Hematopoietic multipotent progenitor cell treated with erythropoietin and hydrocortisone succinate and interleukin-3 and kit ligand, for 15 days (in vitro differentiated cells): ENCODE measurements at regions not wholly inside any gene's neighbourhood (a gene's known extent, or its start where the extent isn't known, plus 50 kb on each side); places are given as distances from the start of the nearest gene placed in this dataset.
A peak's percentile ranks its signal among the peaks of the same experiment; 100 is the strongest.
"Not testable (repeated sequence)": the region's sequence is repeated elsewhere in the genome, so short reads cannot be mapped to it uniquely, and the experiment has no call there.

ENCODE experiments used
- DNase-seq: peaks from one replicate; pipeline ENCODE4 v3.0.0-alpha.2; 2015; ENCODE audit warnings: low spot score

GRCh38 chrY:13756615-13757014 lies 52.9 kb downstream of the TMSB4Y start:
- DNase-seq: no peak

DNA sequence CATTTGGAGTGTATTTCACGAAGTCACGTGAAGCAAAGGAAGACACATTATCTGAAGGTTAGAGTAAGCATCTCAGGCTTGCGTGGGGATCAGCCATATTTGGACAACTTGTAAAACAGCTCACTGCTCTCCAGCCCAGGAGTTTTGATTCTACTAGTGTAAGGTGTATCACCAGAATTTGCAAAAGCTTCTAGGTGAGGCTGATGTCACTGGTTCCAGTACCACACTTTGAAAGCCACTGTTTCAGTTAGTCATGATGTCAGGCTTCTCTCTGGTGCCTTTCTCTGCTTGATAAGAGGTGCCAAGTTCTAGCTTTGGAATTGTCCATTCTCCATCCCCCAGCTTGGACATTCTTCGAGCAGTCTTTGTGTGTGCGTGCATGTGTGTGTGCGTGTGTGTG lies 62.3 kb downstream of the TMSB4Y start:
- no peak for DNase-seq

GRCh38 chrY:13790108-13790793 lies 86.6 kb downstream of the TMSB4Y start:
- no peak for DNase-seq

DNA sequence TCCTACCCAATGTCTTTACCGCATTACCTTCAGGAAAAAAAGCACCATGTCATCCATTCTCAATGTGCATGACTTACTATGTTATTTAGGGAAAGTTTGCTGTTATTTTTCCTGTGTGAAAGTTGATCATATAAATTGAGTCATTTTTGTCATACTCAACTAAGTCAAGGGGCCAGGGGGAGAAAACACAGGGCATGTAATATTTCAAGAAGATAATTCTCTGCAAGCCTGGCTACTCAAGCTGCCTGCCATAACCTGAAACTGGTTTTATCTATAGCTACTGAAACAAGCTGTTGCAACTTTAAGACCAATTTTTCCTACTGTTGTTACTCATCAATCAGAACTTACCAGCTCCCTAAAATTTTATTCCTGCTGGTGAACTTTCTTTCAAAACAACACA lies 91.4 kb downstream of the TMSB4Y start:
- DNase-seq: no peak

DNA sequence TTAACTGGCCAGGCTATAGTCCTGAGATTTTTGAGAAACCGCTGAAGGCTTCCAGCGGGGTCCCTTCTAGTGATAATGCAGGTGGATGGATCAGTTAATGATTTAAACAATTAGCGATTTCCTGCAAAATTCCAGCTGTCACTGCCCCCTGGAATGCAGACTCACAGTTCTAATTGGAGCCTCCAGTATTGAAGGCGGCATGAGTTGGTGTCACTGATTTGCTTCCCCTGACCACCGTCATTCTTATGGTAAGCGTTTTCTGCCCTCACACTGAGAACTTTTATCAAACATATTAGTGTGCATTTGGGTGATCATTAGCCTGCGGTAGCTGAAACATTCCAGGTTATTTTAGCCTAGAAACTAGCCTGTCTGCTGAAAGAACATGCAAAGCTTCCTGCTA lies 99.1 kb downstream of the TMSB4Y start:
- DNase-seq: no peak

GRCh38 chrY:13803424-13803823 lies 99.7 kb downstream of the TMSB4Y start:
- no peak for DNase-seq

GRCh38 chrY:13804124-13805056 lies 100.7 kb downstream of the TMSB4Y start:
- DNase-seq: no peak

DNA sequence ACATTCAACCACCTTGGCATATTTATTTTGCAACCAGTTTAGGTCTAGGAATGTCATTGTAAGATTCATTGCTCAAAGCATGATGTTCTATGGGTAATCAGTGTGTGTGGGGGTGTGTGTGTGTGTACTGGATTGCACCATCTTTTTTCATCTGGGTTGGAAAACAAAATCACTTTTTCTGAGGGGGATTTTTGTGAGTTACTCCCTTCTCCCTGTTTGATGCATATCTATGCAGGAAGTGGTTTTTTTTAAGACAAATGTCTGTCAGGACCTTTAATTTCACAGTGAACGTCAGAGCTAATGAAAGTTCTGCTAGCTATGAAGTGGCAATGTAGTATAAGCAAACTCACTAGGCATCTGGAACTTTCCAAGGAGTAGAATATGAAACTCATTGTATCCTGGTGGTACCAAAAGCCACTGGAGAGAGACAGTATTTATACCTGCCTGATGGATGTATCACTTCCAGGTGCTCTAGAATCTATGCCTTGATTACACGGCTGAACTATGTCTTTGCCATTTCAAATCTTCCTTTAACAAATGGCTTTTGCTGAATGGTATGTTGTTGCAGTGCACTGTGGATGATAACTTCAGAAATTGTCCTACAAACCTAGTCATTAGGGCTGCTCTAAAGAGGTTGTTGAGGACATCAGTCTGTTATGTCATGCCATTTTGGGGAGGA lies 101.5 kb downstream of the TMSB4Y start:
- DNase-seq: no peak

DNA sequence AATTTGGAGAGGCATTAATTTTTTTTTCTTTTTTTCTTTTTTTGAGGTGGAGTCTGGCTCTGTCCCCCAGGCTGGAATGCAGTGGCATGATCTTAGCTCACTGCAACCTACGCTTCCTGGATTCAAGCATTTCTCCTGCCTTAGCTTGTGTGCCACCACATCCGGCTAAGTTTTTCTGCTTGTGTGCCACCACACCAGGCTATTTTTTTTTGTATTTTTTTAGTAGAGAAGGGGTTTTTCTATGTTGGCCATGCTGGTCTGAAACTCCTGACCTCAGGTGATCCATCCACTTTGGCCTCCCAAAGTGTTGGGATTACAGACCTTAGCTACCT lies 102.0 kb downstream of the TMSB4Y start:
- no peak for DNase-seq

DNA sequence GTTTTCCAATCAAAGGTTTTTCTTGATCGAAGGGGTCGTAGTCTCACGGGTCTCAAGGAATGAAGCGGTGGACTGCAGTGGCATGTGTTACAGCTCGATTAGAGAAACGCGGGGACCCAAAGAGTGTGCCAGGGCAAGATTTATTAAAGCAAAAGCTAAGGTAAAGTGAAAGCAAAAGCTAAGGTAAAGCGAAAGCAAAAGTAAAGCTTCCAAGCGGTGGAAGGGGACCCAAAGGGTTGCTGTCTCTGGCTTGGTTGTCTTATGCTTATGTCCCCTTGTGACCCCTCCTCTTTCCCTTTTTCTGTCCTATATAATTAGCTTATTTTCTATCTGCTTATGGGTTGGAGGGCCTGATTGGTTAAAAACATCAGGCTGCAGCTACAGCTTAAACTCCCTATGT lies 126.4 kb downstream of the TMSB4Y start:
- no peak for DNase-seq

DNA sequence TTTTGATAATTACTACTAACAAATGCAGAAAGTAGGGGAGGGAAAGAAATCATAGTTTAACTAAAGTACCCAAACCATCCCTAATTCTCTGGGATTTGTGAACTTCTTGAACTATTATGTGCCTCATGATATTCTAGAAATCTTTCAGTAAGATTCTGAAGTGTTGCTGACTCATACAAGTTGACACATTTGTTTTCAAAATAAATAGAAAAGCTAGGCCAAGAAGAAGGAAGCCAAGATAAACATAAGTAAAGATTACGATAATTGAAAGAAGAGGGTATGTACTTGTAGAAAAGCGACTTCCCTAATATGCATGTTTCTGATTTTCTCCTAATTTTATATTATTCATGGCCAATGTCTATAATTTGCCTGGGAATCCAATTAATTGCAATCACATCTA lies 140.7 kb downstream of the TMSB4Y start:
- no peak for DNase-seq

- no peak for DNase-seq
Observed at GRCh38 chrY:13845276-13845675, 141.0 kb downstream of the VCY start.

DNA sequence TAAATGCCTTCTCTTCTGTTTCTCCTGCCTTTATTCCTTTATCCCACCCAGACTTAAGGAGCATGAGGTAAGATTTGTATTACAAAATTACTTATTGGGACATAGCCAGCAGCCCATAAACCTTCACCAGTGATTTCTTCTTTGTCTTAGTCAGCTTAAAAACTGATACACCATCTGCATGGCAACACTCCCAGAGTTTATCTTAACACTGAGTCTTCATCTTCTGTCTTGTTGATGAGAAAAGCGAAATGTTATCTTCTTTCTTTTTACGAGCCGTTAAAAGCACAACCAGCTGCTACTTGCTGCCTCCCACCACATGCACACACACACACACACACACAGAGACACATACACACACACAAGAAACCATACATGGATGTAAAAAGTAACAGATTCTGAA lies 116.7 kb downstream of the VCY start:
- no peak for DNase-seq

DNA sequence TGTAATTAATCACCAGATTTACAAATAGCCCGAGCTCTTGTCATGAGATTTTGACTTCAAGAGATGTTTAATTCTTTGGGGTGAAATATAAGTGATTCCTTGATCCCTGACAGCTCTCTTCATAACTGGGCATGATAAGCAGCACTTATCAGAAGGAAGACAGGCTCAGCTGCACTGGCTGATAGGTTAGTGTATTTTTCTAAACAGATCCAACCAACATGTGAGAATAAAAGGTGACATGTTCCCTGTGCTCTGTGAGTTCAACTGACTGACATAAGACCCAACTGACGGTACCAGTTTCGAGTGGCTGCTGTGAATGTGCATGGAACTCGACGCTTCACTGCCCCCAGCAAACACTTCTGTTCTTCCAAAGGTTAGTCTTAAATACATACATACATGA lies 114.8 kb downstream of the VCY start:
- peak; percentile 48 for DNase-seq

- DNase-seq: no peak
Observed at GRCh38 chrY:13872696-13873095, 113.6 kb downstream of the VCY start.

- peak; percentile 34 for DNase-seq
Observed at GRCh38 chrY:13878506-13878905, 107.8 kb downstream of the VCY start.

DNA sequence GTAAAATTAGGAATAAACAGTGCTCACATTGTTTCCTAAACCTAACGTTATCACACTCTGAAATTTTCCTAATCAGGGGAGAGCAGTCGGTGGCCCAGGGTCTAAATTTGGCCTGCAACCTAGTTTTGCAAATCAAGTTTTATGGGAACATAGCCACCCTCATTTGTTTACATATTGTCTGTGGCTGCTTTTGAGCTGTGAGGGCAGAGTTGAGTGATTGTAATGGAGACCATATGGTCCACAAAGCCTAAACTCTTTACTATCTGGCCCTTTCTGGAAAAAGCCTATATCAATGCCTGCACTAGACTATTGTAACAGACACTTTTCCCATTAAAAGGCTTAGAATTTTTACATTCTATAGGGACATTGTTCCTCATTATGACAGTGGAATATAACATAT lies 105.2 kb downstream of the VCY start:
- no peak for DNase-seq

DNA sequence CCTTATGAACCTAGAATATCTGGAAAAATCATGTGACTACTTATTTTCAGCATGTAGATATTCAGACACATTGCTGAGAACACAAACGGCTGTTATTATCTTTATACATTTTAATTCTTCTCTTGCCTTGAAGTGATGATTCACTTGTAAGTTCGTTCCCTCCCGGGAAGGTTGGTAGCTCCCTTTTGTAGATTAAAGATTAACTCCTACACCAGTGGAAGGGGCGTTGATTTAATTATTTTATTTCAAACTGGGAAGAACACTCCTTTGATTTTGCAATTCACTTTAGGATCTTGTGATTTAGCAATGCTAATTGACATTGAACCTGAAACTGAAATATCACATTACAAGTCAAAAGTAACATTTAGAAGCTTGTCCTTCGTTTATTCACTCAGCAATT lies 103.4 kb downstream of the VCY start:
- no peak for DNase-seq

- not testable (repeated sequence) for DNase-seq
Observed at GRCh38 chrY:13894028-13894427, 92.2 kb downstream of the VCY start.

DNA sequence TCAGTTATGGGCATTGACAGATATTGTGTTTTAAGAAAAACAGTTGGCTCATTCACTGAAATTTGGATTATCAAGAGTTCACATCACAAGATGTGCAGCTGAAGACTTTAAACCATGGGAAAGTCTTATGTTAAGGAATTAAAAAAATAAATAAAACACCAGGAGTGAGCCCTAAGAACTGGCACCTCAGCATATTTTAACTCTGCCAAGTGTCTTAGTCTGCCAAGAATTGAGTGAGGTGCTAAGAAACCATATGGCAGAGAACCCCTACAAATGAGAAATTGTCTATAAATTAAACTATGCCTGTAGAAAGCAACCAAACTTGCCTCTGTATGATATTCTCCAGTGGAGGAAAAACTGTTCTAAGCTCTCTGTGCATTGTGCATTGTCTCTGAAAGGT lies 78.5 kb downstream of the VCY start:
- DNase-seq: no peak

DNA sequence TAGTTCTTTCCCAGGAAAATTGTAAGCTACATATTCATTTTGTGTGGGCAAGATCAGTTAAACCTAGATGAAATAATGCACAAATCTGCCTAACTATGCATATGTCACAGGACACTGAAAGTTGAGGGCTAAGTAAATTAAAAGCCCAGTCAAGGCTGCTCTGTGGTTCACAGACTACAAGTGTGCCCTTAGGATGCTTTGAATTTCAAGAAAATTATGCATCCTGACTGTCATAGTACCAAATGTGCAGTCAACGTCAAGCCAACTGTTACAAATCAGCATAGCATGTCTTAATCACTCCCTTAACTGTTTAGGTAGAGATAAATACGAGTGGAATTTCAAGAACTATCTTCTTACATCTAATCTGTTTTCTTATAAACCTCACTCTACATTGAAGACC lies 55.8 kb downstream of the VCY start:
- not testable (repeated sequence) for DNase-seq
